GM12873 (cell line): ENCODE measurements at regions not wholly inside any gene's neighbourhood (a gene's known extent, or its start where the extent isn't known, plus 50 kb on each side); places are given as distances from the start of the nearest gene placed in this dataset.

Experiments
- TF ChIP-seq, protein P1 (sequence below): IDR thresholded peaks from 2 replicates; pipeline ENCODE4 v1.5.1; 2012; ENCODE audit warnings: low read depth, mild to moderate bottlenecking, moderate library complexity, low read length, control low read depth; ENCODE audit not compliant: insufficient read depth; ENCODE audit errors: missing control alignments

DNA sequence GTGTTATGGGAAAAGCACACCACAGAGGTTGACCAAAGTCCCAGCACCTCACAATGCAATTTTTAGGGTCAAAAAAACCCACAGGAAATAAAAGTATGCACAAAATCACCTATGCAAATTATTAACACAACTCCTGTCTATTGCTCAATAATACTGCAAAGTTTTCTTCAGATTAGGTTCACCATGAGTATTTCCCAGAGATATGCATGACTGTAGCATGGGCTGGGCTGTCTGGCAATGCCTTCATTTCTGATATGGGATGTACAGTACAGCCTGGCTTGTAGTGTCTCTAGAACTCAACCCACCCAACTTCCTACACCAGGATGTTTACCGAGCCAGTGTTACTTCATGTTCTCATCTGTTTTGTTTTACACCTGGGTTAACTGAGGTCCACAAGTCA, 698.7 kb upstream of the ARGLU1 start:
- TF ChIP-seq, protein P1, sequence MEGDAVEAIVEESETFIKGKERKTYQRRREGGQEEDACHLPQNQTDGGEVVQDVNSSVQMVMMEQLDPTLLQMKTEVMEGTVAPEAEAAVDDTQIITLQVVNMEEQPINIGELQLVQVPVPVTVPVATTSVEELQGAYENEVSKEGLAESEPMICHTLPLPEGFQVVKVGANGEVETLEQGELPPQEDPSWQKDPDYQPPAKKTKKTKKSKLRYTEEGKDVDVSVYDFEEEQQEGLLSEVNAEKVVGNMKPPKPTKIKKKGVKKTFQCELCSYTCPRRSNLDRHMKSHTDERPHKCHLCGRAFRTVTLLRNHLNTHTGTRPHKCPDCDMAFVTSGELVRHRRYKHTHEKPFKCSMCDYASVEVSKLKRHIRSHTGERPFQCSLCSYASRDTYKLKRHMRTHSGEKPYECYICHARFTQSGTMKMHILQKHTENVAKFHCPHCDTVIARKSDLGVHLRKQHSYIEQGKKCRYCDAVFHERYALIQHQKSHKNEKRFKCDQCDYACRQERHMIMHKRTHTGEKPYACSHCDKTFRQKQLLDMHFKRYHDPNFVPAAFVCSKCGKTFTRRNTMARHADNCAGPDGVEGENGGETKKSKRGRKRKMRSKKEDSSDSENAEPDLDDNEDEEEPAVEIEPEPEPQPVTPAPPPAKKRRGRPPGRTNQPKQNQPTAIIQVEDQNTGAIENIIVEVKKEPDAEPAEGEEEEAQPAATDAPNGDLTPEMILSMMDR = no peak

DNA sequence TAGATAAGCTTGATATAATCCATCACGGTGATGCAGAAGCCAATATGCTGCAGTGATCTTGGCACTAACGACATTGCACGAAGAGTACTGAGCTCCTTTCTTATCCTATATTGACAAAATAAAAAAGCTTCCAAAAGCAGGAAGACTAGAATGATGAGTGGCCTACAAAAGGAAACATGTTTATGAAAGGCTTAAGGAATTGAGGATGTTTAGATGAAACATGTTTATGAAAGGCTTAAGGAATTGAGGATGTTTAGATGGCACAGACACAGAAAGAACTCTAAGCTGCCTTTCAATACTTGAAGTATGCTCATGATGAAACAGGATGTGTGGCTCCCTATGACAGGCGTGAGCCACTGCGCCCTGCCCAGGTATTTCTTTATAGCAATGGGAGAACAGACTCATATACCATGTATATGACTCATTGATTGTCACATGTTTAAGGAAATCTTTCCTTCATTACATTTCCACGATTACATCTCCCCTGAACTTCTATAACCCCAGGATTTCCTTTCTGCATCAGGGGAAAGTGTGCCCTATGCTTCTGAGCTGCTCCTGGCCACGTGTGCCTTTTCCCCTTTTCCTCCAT, 690.8 kb upstream of the ARGLU1 start:
- TF ChIP-seq, protein P1 = no peak

GRCh38 chr13:107254392-107254791, 686.5 kb upstream of the ARGLU1 start:
- TF ChIP-seq, protein P1 = no peak

DNA sequence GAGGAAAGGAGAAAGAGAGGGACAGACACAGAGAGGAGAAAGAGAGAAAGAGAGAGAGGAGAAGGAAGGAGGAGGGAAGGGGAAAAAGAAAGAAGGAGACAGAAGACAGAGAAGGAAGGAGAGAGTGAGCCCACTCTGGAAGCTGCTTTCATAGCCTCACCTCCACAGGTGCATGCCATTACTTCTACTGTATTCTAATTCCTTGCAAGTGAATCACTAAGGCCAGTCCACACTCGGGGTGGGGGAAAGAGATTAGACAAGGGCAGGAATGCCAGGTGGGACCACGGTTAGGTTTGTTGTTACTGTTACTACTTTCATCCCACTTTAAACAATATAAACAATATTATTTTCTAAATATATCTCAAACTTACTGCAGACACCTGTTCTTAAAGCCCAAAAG, 684.5 kb upstream of the ARGLU1 start:
- TF ChIP-seq, protein P1 = no peak

DNA sequence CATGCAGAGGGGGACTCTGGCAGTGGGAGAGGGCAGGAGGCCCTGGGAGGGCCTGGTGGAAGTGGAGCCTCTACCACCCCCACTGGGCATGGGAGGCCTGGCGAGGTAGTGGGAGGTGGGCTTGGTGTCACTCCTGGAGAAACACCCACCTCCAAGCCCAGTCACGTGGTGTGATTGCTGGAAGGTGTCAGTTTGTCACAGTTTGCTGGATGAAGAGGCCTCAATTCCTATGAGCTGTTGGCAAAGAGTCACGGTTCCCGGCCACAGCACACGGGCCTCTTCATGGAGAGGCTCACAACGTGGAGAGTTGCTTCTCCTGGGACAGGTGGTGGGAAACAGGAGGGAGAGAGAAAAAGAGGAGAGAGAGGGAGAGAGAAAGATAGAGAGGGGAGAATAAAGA, 684.1 kb upstream of the ARGLU1 start:
- TF ChIP-seq, protein P1 = no peak

DNA sequence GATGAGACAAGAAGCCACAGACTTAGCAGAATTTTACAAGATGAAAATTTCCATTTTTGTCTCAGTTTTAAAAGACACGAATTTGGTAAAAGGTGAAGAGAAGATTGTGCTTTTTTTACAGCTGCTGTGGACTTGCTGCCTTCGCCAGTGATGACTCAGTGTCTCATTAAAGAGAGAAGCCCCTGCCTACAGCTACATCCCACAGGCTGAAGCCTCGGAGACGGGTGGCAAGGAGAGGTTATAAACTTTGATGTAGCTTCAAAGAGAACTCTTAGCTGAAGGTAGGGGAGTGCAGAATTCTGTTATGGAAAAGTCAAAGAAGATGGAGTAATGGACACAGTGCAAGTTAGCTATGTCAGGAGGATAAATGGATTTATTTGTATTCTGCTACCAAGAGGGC, 683.4 kb upstream of the ARGLU1 start:
- TF ChIP-seq, protein P1 = no peak

DNA sequence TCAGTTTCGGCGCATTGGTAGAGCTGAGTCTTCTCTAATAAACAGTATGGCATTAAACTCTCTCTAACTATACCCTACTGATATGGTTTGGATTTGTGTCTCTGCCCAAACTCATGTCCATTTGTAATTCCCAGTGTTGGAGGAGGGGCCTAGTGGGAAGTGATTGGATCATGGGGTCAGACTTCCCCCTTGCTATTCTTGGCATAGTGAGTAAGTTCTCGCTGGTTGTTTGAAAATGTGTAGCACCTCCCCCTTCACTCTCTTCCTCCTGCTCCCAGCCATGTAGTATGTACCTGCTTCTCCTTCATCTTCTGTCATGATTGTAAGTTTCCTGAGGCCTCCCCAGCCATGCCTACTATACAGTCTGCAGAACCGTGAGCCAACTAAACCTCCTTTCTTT, 682.7 kb upstream of the ARGLU1 start:
- TF ChIP-seq, protein P1 = no peak
